ENCODE measurements at regions not wholly inside any gene's neighbourhood (a gene's known extent, or its start where the extent isn't known, plus 50 kb on each side); places are given as distances from the start of the nearest gene placed in this dataset.

GRCh38 chr2:143893371-143893770 is 626.5 kb downstream of the ZEB2 start:
- TF ChIP-seq CTCF (IDR thresholded peaks at IDR 0.05; ENCODE audit: insufficient read depth, low read length, poor library complexity, severe bottlenecking) (no peak), EZH2phosphoT487 (conservative IDR thresholded peaks at IDR 0.05; ENCODE audit: low read length) (no peak)

Measured in SU-DHL-6 (cell line).